Inflammatory macrophage (primary cell): ENCODE measurements at regions not wholly inside any gene's neighbourhood (a gene's known extent, or its start where the extent isn't known, plus 50 kb on each side); places are given as distances from the start of the nearest gene placed in this dataset.
"Not testable (repeated sequence)": the region's sequence is repeated elsewhere in the genome, so short reads cannot be mapped to it uniquely, and the experiment has no call there.

Source experiments
- DNase-seq, 2 donors: peaks; one replicate each; pipeline ENCODE4 v3.0.0-alpha.2; 2020 to 2022

- DNase-seq = no peak
These were observed 228.1 kb upstream of the FERD3L start for GRCh38 chr7:19373334-19373733.

GRCh38 chr7:19369806-19370205 is 224.6 kb upstream of the FERD3L start:
- no peak for DNase-seq

DNA sequence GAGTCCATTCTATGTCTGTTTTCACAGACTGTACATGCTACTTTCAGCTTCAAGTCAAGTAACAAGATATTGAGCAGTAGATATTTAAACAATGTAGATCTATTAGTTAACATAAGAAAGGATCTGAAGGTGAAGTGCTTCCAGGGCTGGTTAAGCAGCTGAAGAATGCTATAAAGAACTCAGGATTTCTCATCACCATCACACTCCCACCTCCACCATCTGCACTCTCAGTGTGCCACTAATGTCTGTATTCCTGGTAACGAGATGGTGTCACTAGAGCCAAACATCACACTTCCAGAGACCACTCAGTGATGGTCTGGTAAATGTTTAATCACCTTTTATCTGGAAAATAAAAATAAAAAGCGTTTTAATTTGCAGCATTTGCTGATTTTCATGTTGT is 224.0 kb upstream of the FERD3L start:
- no peak for DNase-seq

DNA sequence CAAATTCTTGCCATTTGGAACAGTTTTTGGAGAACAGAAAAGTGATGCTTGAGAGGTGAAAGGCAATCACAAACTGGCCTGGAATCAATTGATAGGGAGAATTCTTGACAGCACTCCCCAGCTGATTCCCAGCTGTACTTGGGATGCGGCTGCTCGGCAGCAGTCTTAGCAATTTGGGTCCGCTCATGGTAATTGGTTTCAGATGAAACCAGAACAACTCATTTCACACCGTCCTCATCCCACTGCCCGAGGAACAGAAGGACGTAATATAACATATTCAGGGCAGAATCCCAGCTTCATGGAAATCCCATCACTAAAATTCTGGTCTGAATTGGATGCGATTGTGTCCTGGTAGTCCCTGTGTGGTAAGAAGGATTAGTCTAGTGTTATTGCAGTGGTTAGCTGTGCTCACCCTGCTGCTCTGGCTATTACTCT is 223.3 kb upstream of the FERD3L start:
- no peak for DNase-seq

- no peak for DNase-seq
These were observed 219.7 kb upstream of the FERD3L start for GRCh38 chr7:19364950-19365349.

DNA sequence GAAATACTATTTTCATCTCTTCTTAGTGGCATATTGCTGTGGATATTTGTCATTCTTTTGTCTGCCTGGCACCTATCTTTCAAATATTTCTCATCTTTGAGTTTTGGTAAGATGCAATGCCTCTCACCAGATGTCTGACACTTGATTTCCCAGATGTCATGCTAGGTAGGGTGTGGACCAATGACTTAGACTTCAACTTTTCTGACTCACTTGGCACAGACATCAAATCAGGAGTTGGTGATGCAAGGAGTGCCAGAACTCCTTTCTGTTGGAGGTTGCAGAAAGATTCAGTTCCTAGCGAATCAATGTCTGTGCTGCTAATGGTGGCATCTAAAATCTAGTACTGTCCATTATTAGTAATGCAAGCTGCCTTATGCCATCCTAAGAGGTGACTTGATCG is 216.9 kb upstream of the FERD3L start:
- no peak for DNase-seq

GRCh38 chr7:19353180-19353579 is 208.0 kb upstream of the FERD3L start:
- DNase-seq = no peak

- no peak for DNase-seq
These were observed 207.1 kb upstream of the FERD3L start for GRCh38 chr7:19352305-19352695.

- no peak for DNase-seq
These were observed 206.4 kb upstream of the FERD3L start for GRCh38 chr7:19351341-19352304.

- DNase-seq = no peak
These were observed 194.3 kb upstream of the FERD3L start for GRCh38 chr7:19339512-19339911.

DNA sequence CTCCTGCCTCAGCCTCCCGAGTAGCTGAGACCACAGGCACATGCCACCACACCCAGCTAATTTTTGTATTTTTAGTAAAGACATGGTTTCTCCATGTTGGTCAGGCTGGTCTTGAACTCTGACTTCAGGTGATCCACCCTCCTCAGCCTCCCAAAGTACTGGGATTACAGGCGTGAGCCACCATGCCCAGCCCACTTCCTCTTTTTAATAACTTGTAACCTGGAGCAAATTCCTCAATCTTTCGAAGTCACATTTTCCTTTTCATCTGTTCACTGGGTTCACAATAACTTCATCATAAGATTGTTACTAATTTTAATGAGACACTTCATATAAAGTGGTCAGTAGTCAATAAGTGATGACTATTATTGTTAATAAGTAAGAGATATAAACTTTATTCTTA is 193.3 kb upstream of the FERD3L start:
- DNase-seq = not testable (repeated sequence)

- no peak for DNase-seq
These were observed 191.7 kb upstream of the FERD3L start for GRCh38 chr7:19336836-19337383.

- DNase-seq = no peak
These were observed 188.5 kb upstream of the FERD3L start for GRCh38 chr7:19333706-19334105.

GRCh38 chr7:19327018-19327417 is 181.8 kb upstream of the FERD3L start:
- DNase-seq = no peak

DNA sequence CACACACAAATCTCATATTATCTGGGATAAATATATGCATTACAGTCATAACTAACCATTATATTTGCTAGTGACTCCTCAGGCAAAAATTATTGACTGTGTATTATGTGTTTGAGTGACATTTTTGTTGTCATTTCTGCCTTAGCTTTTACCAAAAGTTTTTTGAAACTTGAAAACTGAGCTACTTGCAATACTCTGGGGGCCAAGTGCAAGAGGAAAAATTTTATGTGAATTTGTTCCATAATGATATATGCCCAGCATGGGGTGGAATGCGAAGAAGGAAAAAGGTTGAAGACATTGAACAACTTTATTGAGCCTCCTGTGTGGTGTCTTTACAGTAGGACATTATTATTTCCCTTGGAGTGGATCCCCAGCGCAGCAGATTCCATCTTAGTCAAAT is 176.8 kb upstream of the FERD3L start:
- DNase-seq = no peak

DNA sequence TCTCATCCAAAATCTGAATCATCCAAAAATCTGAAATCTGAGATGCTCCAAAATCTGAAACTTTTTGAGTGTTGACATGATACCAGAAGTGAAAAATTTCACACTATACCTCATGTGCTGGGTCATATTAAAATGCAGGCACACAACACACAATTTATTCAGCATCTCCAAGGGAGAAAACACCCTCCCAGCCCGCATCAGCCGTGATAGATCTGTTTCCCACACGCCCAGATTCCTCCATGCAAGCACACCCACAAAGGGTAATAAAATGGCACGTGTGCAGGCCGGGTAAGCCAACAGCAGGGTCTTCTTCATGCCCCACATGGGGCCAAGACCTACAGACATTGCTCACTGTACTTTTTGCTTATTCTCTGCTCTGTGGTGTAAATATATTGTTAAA is 173.1 kb upstream of the FERD3L start:
- DNase-seq = no peak

- DNase-seq = no peak
These were observed 172.2 kb upstream of the FERD3L start for GRCh38 chr7:19317461-19317860.

DNA sequence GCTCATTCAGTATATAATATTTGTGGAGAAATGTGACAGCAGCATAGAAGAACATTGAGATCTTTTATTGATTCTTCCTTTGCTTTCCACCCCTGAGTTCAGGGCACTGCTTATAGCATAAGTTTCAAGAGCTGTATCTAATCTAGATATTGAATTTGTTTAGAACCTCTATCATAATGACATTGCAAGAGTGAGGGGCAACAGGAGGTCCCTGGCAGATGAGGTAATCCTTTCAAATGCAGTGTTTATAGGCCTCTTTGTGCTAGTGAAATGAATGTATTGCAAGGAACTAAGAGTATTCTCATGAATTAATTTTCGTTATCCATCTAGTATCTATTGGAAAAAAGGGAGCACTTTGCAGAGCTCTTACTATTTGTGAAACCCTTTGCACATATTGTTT is 167.2 kb upstream of the FERD3L start:
- no peak for DNase-seq

DNA sequence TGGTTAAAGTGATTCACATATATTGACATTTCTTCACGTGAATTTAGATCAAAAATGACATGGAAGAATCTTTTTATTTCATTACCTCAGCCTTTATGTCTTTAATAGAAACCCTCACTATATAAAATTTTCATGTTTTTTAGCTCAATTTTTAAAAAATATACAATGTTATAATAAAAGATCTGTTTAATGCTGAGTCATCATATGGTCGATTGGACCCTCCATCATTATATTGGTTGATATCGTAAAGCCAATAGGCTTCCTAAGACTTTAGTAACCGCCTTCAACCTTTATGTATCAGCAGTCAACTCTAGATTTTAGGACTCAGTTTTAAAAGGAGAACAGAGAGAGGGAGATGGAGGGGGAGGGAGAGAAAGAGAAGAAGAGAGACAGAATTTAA is 162.3 kb upstream of the FERD3L start:
- DNase-seq = no peak

DNA sequence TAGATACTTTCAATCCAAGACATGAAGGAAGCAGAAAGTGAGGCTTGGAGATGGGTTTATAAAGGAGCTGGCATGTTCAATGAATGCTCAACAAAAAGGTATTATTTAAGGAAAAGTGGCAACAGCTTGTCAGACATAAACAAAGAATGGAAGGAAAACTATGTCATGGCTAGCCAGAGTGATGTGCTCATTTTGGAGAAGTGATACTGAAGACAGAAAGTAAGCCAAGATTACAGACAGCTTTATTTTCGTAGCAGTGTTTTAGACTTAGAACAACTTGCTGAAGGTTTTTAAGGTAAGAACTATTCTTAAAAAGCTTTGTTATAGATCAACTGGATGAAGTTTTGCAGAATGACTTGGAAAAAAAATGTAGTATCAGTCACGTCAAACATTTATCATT is 160.5 kb upstream of the FERD3L start:
- no peak for DNase-seq

- no peak for DNase-seq
These were observed 158.9 kb upstream of the FERD3L start for GRCh38 chr7:19304086-19304485.

DNA sequence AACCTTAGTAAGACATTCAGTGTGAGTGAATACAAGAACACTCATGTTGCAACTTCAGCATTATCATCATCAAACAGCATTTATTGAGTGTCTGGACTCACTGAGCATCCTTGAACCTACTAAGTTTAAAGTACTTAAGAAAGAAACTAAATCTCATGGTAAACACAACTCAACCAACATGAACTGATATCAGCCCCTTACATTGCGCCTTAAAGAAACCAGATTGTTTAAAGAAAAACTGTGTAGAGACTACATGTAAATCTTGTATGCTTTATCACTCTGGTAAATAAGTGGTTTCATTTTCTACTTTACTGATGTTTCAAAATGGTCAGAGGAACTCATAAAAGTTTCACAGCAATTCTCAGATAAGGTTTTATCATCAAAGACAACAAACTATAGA is 157.5 kb upstream of the FERD3L start:
- no peak for DNase-seq

GRCh38 chr7:19296617-19297016 is 151.4 kb upstream of the FERD3L start:
- DNase-seq = no peak

DNA sequence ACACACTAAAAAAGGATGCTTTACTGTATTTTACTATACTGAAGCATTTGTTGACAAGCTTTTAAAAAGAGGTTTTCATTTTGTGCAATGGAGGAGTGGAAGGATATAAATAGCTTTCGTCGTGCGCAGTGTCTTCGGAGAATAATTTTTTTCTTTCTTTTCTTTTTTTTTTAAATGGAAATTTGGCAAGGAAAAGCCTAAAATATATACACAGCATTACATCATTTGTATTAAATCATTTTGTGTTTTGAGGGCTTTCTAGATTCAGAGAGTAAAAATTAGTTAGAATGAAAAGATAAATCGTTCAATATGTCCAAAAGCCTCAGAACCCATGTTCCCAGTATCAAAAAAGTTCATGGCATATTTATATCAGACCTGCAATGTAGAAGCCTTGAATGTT is 150.2 kb upstream of the FERD3L start:
- DNase-seq = no peak
